ENCODE measurements at regions not wholly inside any gene's neighbourhood (a gene's known extent, or its start where the extent isn't known, plus 50 kb on each side); places are given as distances from the start of the nearest gene placed in this dataset.

- DNase-seq: no peak
These were observed 656.8 kb downstream of the BCL11A start for GRCh38 chr2:59896499-59897245.

GRCh38 chr2:59893612-59894011 is 659.8 kb downstream of the BCL11A start:
- DNase-seq: no peak

DNA sequence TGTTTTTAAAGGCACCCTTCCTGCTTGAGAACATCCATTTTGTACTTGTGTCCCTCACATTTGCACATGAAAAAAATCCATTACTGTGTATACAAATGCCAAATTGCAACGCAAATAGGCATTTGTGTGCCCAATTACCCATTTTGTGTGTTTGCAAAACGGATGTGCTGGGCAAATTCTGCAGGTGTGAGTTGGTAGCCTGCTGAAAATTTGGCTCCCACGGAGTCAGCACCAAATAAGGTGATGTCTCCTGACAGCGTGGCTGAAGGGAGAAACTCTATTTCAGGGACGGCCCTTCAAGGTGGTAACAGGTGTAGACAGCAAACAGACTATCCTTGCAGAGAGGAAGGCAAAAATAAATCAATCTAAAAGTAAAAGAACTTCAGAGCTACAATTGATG is 661.1 kb downstream of the BCL11A start:
- DNase-seq: no peak

GRCh38 chr2:59889305-59889704 is 664.1 kb downstream of the BCL11A start:
- no peak for DNase-seq

- no peak for DNase-seq
These were observed 664.7 kb downstream of the BCL11A start for GRCh38 chr2:59888706-59889105.

- DNase-seq: no peak
These were observed 665.4 kb downstream of the BCL11A start for GRCh38 chr2:59888015-59888414.

GRCh38 chr2:59887366-59887765 is 666.1 kb downstream of the BCL11A start:
- DNase-seq: no peak

DNA sequence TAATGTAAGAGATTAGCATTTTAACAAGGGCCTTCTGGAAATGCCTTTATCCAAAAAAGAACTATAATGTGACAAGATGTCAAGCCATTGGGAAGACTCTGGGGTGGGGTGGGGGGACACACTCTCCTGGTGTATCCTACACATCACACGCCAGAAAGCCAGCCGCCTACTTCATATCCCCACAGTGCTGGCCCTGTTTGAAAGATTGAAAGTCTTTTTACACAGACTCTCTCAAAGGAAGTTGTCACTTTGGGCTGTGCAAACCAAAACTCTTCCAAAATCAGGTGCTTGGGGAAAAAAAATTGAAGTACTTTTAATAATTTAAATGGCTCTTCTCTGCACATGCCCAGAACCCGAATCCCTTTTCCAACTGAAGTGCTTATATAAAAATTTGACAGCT is 666.7 kb downstream of the BCL11A start:
- DNase-seq: no peak

DNA sequence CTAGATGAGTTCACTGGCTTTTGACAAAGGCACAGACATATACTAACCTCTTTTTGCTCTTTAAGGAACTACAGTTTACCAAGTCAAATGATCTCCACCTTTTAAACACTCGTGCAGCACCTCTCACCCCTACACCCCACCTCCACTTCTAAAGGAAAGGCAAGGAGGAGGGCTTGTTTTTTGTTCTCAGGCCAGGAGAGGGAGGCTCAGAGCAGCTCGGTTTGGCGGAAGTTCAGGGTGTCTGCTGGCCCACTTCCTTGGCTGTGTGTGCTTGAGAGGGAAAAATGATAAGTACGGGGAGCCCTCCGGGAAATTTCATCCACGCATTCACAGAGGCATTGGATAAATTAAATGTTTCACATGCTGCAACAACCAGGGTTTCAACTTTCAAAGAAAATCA is 667.9 kb downstream of the BCL11A start:
- DNase-seq: no peak

DNA sequence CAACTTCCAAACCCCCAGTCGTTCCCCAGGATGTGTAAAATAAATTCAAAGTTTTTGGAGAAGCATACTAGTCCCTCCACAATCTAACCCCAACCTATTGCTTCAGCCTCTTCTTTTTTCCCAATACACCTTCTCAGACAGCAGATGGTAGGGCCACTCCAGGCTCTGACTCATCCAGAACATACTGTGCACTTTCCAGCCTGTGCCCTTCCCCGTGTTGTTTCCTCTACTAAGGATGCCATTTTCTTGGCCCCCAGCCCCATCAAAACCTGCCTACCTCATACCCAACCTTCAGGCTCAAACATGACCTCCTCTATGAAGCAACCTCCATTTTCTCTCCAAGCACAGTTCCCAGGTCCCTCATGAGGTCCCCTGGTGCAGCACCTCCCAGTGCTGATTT is 669.3 kb downstream of the BCL11A start:
- no peak for DNase-seq

DNA sequence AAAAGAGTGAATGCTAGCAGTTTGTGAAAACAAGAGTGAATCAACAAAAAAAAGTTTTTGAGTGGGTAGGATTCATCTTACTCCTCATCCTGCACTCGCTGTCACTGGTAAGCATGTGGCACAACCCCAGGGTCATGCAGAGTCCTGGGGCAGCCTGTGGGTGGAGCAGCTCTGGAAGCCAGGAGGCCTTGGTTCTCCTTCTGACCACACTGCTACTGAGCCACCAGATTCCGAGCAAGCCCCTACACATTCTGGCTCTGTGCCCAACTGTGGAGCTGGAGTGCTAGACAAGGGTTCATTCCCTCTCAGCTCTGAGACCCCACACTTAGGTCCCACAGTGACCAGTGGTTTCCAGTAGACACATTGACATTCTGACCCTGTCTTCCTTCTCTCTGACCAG is 670.6 kb downstream of the BCL11A start:
- DNase-seq: no peak

- no peak for DNase-seq
These were observed 671.2 kb downstream of the BCL11A start for GRCh38 chr2:59882279-59882678.

- DNase-seq: no peak
These were observed 672.2 kb downstream of the BCL11A start for GRCh38 chr2:59881218-59881617.

DNA sequence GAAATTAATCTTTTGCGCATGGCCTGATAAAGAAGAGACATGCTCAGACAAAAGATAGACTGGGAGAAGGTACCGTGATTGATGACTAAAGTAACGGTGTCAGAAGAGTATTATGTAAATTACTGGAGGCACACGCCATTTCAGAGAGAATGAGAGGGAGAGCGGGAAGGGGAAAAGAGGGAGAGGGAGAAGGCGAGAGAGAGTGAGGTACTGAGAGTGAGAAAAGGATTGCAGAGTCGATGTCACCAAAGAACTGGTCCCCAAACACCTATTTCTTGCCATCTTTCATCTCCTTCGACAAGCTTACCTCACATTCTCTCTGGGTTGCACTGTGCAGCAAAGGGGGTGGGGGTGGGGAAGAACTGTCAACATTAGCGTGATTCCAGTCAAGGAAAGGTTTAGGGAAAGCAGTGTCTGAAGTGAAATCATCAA is 673.7 kb downstream of the BCL11A start:
- no peak for DNase-seq

DNA sequence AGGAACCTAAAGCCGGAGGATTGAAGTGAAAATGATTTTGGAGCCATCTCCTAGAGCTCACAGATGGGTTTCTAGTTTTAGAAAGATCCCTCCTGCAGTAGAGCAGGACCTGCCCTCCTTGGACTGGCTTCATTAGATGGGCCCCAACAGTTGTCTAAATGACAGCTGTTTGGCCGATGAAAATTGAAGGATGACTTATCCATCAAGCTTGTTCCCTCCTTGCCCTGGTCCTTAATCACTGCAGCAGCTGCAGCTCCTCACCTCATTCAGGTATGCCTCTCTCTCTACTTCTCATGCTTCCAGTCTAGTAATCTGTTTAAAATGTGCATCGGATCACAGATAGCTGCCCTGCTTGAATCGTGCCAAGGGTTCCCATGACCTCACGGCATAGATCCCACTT is 677.6 kb downstream of the BCL11A start:
- no peak for DNase-seq

DNA sequence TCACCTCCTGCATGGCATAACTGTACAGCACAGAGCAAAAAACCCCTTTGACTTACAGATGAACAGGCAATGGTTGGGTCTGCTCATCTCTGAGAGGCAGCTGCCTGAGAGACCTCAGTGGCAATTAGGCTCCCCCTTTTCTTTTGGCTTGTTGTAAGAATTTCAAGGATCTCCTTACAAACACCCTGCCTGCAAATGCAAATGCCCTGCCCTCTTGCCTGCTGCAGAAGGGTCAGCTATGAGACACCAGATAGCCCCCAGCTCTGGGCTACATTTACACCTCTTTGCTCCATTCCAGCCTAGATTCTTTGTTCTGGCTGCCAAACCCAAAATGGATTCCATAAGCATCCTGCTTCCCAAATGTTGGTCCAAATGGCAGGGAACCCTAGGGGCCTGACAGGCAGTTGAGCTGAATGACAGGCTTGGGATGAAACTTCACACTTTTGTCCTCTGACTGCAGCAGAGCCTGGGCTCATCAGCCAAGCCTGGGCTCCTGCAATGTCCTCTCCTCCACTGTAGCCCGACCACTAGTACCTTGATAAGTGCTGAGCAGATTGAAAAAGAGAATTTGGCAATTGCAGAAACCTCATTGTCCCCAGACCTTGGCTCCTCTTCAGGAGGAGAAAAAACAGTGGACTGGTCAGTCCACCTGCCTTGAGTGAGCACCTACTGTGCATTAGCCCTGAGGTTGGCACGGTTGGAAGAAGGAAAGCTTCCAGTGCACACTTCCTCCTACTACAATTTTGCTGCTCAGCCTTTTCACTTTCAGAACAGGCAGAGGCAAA is 678.3 kb downstream of the BCL11A start:
- DNase-seq: no peak

GRCh38 chr2:59874361-59874760 is 679.1 kb downstream of the BCL11A start:
- DNase-seq: no peak

GRCh38 chr2:59871830-59872229 is 681.6 kb downstream of the BCL11A start:
- DNase-seq: no peak

DNA sequence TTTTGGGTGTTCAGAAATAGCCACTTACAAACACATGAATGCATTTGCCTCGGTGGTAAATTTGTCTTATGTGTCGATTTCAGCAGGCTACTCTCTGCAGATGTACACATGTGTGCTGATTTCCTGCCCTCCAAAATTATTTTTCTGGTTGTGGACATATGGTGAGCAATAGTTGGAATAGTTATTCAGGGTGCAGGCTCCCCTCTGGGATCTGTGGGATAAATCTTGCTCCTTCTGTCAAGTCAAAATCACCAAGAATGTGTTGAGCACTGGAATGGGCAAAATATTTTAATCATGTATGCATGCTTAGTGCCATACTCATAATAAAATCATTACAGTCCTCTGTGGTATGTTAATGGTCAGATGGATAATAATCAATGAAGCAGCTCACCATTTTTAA is 684.5 kb downstream of the BCL11A start:
- DNase-seq: no peak

DNA sequence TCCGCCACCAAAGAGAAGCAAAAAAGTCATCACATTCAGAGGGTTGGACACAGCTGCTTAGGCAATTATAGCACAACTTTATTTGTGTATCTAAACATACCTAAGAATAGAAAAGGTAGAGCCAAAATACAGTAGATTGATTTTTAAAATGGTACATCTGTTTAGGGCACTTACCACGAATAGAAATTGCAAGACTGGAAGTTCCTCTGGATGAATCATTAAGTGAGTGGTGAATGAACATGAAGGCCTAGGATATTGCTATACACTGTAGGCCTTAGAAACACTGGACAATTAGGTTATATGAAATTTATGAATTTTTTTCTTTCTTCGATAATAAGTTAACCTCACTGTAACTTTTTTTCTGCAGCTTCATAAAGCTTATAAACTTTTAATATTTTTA is 687.0 kb downstream of the BCL11A start:
- no peak for DNase-seq

DNA sequence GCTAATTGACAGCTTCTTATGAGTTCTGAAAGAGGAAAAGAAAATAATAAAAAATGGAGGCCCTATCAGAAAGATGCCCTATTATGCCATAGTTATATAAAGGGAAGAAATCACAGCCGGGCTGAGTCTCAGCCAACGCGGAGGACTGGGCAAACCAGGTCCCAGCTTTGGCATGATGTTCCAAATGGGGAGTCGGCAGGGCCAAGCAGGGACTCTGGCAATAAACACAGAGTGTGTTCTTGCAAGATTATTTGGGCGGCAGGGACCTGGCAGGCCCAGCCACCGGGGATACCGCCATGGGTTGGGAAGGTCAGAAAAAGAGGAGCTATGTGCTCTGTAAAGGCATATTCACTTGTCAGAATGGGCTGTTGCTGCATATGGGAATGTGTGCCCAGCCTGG is 694.9 kb downstream of the BCL11A start:
- no peak for DNase-seq

GRCh38 chr2:59857109-59857508 is 696.3 kb downstream of the BCL11A start:
- DNase-seq: no peak

DNA sequence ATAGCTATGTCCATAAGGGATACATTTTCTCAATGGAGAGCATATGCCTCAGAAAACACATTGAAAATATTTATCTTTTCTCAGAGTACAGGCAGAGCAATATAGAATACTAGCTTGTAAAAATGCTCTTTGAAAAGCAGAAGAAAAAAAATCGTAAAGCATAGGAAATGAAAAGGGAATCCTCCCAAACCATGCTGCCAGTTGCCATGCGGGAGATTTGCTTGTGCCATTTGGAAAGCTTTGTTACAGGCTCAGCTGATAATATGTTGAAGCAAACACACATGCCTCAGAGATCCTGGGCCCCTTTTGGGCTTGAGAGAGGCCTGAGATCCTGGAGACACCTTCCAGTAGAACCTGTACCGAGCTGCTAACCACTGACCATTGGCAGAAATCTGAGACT is 697.1 kb downstream of the BCL11A start:
- DNase-seq: no peak

GRCh38 chr2:59853032-59853431 is 700.4 kb downstream of the BCL11A start:
- no peak for DNase-seq
